Caco-2 (cell line): ENCODE measurements at regions not wholly inside any gene's neighbourhood (a gene's known extent, or its start where the extent isn't known, plus 50 kb on each side); places are given as distances from the start of the nearest gene placed in this dataset.
"Not testable (repeated sequence)": the region's sequence is repeated elsewhere in the genome, so short reads cannot be mapped to it uniquely, and the experiment has no call there.

Experiments used
- BruUV-seq: library from RNA; stranded (reverse); fragments of 400-500 nt; replicated peaks from 2 replicates; lab custom pipeline; 2021; lab: Mats Ljungman, UMichigan
- CTCF ChIA-PET: fragments of 300-600 bp; sonication (Branson Sonifier 250); formaldehyde crosslinking; loops from one replicate; lab custom pipeline; 2022; ENCODE audit warnings: antibody characterized with exemption; lab: Charles Lee
- POLR2A ChIA-PET: fragments of 300-600 bp; sonication (Branson Sonifier 250); formaldehyde crosslinking; loops from one replicate; lab custom pipeline; 2022; ENCODE audit warnings: antibody characterized with exemption; lab: Charles Lee
- DNase-seq, 2 experiments: peaks; one replicate each; pipeline versions ENCODE4 v3.0.0 to v3.0.0-alpha.2; 2020 to 2022
- H3K27me3 ChIP-seq: replicated peaks from 2 replicates; pipeline ENCODE4 v1.6.0; 2011; ENCODE audit warnings: low read length; ENCODE audit not compliant: control insufficient read depth, insufficient read depth
- H3K36me3 ChIP-seq: 2 replicates; pipeline ENCODE4 v1.5.1; 2011; ENCODE audit warnings: low read length; ENCODE audit not compliant: control insufficient read depth, insufficient read depth
- H3K4me1 ChIP-seq: fragments of 250-450 bp; sonication (Bioruptor Pico); 2 replicates; pipeline ENCODE4 v1.5.1; 2020; ENCODE audit warnings: mild to moderate bottlenecking
- H3K4me3 ChIP-seq: 2 replicates; pipeline ENCODE4 v1.5.1; 2011; ENCODE audit warnings: low read depth, mild to moderate bottlenecking, control low read depth, low read length
- H3K9me3 ChIP-seq: fragments of 250-450 bp; sonication (Bioruptor Pico); 2 replicates; pipeline ENCODE4 v1.5.1; 2020; ENCODE audit warnings: mild to moderate bottlenecking, moderate library complexity
- H3K27ac Mint-ChIP-seq: one replicate; pipeline ENCODE4 v1.8.0; 2022; ENCODE audit warnings: mixed read lengths; ENCODE audit not compliant: unreplicated experiment
- H3K27me3 Mint-ChIP-seq: one replicate; pipeline ENCODE4 v1.8.0; 2022; ENCODE audit warnings: mixed read lengths; ENCODE audit not compliant: insufficient read depth, unreplicated experiment
- H3K36me3 Mint-ChIP-seq: one replicate; pipeline ENCODE4 v1.8.0; 2022; ENCODE audit warnings: mild to moderate bottlenecking, mixed read lengths; ENCODE audit not compliant: insufficient read depth, unreplicated experiment
- H3K4me1 Mint-ChIP-seq: one replicate; pipeline ENCODE4 v1.8.0; 2022; ENCODE audit warnings: low read depth, mixed read lengths; ENCODE audit not compliant: unreplicated experiment
- H3K4me3 Mint-ChIP-seq: one replicate; pipeline ENCODE4 v1.8.0; 2022; ENCODE audit warnings: mild to moderate bottlenecking, moderate library complexity, mixed read lengths; ENCODE audit not compliant: unreplicated experiment
- H3K9me3 Mint-ChIP-seq: one replicate; pipeline ENCODE4 v1.8.0; 2022; ENCODE audit warnings: mixed read lengths; ENCODE audit not compliant: unreplicated experiment
- CTCF ChIP-seq, 2 experiments: fragments of 200-600 bp in 1 of 2; IDR thresholded peaks; 1 replicate in 1 of 2; 2 replicates in 1 of 2; pipeline versions ENCODE4 v1.5.1 to v1.8.0; 2011 to 2022; ENCODE audit warnings: antibody characterized with exemption in 1 of 2, control low read depth in 1 of 2, inconsistent platforms in 1 of 2, low read depth in 1 of 2, low read length in 1 of 2, mild to moderate bottlenecking in 1 of 2, moderate library complexity in 1 of 2; ENCODE audit not compliant: insufficient read depth in 1 of 2, severe bottlenecking in 1 of 2, unreplicated experiment in 1 of 2
- intact Hi-C: fragments of 100-400 bp; cut with micrococcal nuclease; formaldehyde crosslinking; loops from one replicate; pipeline ENCODE4 v1.10.0; 2022; ENCODE audit not compliant: unreplicated experiment

GRCh38 chrX:40855411-40855810 lies 120.1 kb upstream of the MED14 start:
- Histone ChIP-seq H3K27me3 (no peaks in the 10 kb centered on the region), H3K4me1 (no peaks in the 10 kb centered on the region), H3K9me3 (no peaks in the 10 kb centered on the region), H3K4me3 (no peak overlapping the region), H3K36me3 (no peaks in the 10 kb centered on the region)
- Mint-ChIP-seq H3K27me3 (no peaks in the 10 kb centered on the region), H3K27ac (no peak overlapping the region), H3K36me3 (no peaks in the 10 kb centered on the region), H3K4me3 (no peak overlapping the region), H3K4me1 (no peaks in the 10 kb centered on the region), H3K9me3 (no peaks in the 10 kb centered on the region)
- TF ChIP-seq CTCF (IDR thresholded peaks at IDR 0.05; ENCODE audit: insufficient read depth in 1 of 2, low read depth in 1 of 2, low read length in 1 of 2, severe bottlenecking in 1 of 2, unreplicated experiment in 1 of 2): no peak
- BruUV-seq: no TSS peak
- intact Hi-C loops: no loop called here
- ChIA-PET CTCF (no interaction called here), POLR2A (no interaction called here)
- no peak for DNase-seq

GRCh38 chrX:40855932-40856515 lies 120.7 kb upstream of the MED14 start:
- no peaks in the 10 kb centered on the region for H3K36me3 Mint-ChIP-seq
- H3K4me1 ChIP-seq: no peaks in the 10 kb centered on the region
- no peak for TF ChIP-seq CTCF (IDR thresholded peaks at IDR 0.05; ENCODE audit: insufficient read depth in 1 of 2, low read depth in 1 of 2, low read length in 1 of 2, severe bottlenecking in 1 of 2, unreplicated experiment in 1 of 2)
- H3K9me3 Mint-ChIP-seq: no peaks in the 10 kb centered on the region
- no peaks in the 10 kb centered on the region for H3K27me3 ChIP-seq
- no peak overlapping the region for H3K27ac Mint-ChIP-seq
- H3K4me3 Mint-ChIP-seq: no peak overlapping the region
- no peaks in the 10 kb centered on the region for H3K4me1 Mint-ChIP-seq
- no TSS peak for BruUV-seq
- no peak for DNase-seq
- ChIA-PET CTCF (no interaction called here), POLR2A (no interaction called here)
- H3K4me3 ChIP-seq: no peak overlapping the region
- intact Hi-C loops: no loop called here
- H3K36me3 ChIP-seq: no peaks in the 10 kb centered on the region
- no peaks in the 10 kb centered on the region for H3K9me3 ChIP-seq
- no peaks in the 10 kb centered on the region for H3K27me3 Mint-ChIP-seq

- H3K4me1 ChIP-seq, H3K9me3 ChIP-seq, H3K36me3 Mint-ChIP-seq, POLR2A ChIA-PET, H3K36me3 ChIP-seq, H3K4me3 Mint-ChIP-seq, H3K4me1 Mint-ChIP-seq, H3K27me3 Mint-ChIP-seq, DNase-seq, H3K27ac Mint-ChIP-seq, H3K9me3 Mint-ChIP-seq, BruUV-seq, CTCF ChIA-PET, H3K27me3 ChIP-seq, H3K4me3 ChIP-seq, intact Hi-C loops: not testable (repeated sequence)
Observed at GRCh38 chrX:40861952-40862554, 126.7 kb upstream of the MED14 start.

GRCh38 chrX:40863260-40863659 lies 127.9 kb upstream of the MED14 start:
- intact Hi-C loops, H3K4me1 ChIP-seq, H3K27ac Mint-ChIP-seq, H3K4me3 Mint-ChIP-seq, H3K27me3 Mint-ChIP-seq, H3K4me1 Mint-ChIP-seq, H3K4me3 ChIP-seq, H3K9me3 ChIP-seq, H3K36me3 Mint-ChIP-seq, CTCF ChIA-PET, H3K27me3 ChIP-seq, BruUV-seq, DNase-seq, H3K9me3 Mint-ChIP-seq, H3K36me3 ChIP-seq, POLR2A ChIA-PET: not testable (repeated sequence)
